ENCODE measurements at regions not wholly inside any gene's neighbourhood (a gene's known extent, or its start where the extent isn't known, plus 50 kb on each side); places are given as distances from the start of the nearest gene placed in this dataset.

DNA sequence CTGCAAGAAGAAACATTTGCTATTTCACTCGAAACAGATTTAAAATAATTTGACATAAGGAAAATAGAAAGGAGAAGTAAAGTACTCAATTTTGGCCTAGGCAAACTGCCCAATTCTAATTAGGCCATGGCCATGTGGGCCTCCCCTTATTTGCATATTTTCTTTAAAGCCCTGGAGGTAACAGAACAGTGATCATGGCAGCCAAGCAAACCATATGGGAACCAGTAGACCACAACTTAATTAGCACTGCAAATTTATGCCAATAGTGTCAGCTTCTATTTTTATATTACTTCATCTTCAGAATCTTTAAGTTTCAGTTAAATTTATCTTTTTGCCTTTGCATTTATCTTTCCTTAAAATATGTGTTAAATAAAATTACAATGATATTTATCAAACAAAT is 63.3 kb upstream of the THSD7A start:
- DNase-seq (ENCODE audit: low read depth): no peak

DNA sequence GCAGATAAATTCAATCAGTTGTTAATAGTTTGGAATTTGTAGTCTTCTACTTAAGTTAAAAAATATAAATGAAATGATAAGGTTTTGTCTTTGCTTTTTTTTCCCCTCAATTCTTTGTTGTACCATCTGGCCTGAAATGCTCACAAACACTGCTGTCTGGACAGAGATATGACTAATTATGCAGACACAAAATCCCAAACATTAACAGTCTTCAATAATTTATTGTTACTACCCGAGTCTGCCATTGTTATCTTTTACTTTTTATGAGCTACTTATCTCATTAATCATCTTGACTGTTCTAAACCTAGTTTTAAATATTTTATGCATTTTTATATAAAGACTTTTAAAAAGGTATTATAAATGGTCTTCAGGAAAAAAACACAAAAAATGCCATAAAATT is 64.7 kb upstream of the THSD7A start:
- DNase-seq (ENCODE audit: low read depth): no peak

DNA sequence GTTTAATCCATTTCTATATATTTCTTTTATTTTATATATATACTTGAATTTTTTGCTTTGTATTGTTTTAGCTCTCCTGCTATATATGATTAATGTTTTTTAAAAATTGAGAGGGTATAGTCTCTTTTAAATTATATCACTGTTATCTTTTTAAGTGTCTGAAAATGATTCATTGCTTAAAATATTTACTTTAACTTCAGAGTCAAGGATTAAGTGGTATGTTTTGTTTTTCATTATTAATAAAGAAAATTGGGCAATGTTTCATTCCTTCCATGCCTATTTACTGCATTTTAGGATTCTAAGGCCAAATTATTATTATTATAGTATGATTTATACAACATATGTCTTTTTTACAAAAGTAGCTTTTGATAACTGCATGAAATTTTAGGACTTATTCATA is 67.2 kb upstream of the THSD7A start:
- DNase-seq (ENCODE audit: low read depth): no peak

DNA sequence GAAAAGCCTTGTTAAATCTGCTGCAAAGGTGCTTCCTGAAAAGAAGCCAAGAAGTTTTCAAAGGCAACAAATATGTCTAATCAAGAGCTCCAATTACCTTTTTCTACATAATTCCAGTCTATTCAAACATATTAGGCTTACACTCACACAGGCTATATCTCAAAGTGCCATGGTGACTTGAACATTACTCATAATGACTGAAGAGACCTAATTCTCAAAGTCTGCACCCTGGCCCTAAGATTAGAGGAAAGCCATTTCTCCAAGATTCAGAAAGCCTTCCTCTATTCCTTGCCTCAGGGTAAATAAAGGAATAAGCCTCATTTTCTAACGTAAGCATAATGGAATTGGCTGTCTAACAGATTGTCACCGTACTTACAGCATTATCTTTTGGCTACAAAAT is 78.3 kb upstream of the THSD7A start:
- no peak for DNase-seq (ENCODE audit: low read depth)

DNA sequence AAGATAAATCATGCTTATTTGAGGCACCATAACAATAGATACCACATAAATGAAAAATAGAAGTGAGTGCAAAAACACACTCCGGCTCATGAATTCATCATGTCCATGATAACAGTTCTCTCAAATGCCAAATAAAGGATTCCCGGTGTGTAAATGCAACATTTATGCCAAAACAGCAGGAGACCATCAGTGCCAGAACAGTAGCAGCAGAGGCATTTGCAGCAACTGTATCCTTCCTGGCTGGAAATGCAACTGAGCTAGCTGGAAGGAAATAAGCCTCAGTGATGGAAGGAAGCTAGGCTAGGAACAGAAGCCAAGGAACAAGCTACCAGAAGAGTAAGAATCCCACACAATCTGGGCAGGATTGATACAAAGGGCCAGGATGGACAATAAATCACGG is 79.9 kb upstream of the THSD7A start:
- no peak for DNase-seq (ENCODE audit: low read depth)

DNA sequence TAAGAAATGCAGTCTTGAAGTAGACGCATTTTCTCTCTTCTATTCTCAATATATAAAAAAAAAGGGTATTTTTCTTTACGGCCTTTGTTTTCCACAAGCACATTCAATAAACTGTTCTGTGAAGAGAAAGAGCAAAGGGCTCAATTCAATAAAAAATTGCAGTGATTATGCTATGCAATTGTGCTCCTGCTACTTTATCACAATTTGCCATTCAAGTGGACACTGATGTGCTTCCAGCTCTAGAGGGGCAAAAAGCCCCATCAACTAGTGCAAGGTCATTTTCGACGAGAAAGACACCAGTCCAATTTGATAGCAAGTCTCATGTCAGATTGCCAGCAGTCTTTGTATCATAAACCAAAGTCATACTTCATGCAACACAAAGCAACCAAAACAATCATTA is 82.6 kb upstream of the THSD7A start:
- DNase-seq (ENCODE audit: low read depth): no peak

DNA sequence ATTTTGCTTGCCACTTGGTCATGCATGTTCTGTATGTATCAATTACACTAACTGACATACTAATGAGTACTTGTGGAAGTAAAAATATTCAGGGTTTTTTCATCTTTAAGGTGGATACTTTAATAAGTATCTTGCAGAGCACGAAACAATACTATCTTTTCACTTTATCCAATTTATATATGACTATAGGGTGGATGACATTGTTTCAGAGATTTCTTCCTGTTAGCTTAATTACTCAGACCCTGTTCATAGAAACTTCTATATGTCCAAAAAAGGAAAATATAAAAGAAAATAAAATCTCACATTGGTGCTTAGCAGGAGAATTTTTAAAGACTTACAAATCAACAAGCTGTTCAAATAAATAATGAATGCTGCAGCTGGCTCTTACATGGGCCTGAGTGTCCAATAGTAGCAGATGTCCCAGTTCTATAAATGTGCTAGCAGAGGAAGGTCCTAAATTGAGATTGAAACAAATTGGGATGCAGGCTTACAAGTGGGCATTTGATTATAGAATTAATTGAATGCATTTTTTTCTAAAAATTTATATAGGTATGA is 91.5 kb upstream of the THSD7A start:
- no peak for DNase-seq (ENCODE audit: low read depth)

DNA sequence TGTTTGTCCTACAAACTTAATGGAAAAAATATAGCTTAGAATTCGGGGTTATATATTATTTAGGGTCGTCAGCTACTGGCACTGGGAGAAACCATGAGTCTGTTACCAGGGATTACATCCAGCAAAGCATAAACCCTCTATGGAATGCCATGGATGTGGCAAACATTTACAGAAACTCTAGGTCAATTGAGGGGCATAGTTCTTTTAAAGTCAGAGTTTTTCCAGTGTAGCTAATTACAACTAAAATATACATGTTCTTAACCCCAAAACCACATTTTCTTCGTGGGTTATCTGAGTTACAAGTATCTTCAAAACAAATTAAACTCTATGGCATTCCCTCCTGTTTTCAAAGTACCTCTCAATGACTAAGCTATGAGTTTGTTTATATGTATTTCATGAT is 99.3 kb upstream of the THSD7A start:
- no peak for DNase-seq (ENCODE audit: low read depth)

DNA sequence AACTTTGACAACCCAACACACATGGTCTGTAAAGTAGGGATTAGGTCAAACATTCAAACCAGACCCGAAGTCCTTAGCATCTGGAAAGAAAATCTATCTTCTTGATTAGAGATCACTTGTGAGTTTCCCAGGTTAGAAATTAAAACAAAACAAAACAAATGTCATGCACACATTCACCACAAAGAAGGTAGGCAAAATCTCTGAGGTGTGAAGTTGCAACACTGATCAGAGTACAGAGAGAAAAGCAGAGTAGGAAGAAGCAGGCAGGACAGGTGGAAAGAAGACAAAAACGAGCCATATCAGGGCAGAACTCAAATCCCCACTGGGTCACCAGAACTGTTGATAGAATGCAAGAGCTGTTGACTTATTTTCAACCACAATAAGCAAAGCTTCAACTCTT is 102.8 kb upstream of the THSD7A start:
- no peak for DNase-seq (ENCODE audit: low read depth)

DNA sequence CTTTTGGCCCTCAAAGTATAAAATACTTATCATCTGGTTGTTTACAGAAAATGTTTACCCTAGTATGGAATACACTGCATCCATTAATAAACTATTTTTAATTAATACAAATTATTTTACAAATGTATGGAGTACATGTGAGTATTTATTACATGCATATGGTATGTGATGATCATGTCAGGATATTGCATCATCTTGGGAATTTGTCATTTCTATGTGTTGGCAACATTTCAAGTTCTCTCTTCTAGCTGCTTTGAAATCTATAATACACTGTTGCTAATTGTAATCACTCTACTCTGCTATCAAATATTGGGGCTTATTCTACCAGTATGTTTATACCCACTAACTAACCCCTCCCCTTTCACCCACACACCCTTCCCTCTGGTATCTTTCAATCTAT is 103.9 kb upstream of the THSD7A start:
- no peak for DNase-seq (ENCODE audit: low read depth)

DNA sequence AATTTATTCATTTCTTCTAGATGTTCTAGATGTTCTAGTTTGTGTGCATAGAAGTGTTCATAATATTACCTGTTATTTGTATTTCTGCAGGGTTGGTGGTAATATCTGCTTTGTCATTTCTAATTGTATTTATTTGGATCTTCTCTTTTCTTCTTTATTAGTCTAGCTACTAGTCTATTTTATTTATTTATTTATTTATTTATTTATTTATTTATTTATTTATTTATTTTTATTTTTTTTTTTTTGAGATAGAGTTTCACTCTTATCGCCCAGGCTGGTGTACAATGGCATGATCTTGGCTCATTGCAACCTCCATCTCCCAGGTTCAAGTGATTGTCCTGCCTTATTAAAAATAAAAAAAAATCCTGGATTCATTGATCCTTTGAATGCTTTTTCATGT is 114.8 kb upstream of the THSD7A start:
- no peak for DNase-seq (ENCODE audit: low read depth)

DNA sequence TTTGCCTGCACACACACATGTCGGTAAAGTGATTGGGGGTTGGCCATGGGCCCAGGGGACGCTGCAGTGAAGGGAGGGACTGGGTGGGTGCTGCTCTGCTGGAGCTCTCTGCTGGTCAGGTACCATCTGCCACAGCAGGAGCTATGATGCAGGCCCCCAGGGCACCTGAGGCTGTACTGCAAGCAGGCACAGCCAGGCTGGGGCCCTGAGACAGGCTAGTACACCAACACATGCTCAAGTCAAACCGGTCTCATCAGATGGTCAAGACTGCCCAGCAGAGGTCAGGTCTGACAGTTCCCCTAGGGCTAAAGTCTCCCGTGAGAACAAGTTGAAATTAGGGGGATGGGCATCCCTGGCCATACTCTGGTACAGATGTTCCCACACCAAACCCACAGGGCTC is 118.3 kb upstream of the THSD7A start:
- DNase-seq (ENCODE audit: low read depth): no peak

DNA sequence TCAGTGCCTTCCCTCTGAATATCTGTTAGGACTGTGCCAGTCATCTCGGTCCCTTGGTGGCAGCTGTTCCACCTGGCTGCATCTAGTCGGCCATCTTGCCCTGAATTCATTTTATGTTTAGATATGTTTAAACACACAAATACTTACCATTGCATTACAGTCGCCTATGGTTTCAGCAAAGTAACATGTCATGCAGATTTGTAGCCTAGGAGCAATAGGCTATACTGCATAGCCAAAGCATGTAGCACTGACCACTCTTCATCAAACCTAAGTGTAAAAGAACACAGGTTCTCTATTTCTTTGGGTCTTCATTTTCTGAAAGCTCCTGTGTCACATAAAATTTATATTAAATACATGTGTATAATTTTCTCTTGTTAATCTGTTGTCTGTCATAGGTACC is 118.9 kb upstream of the THSD7A start:
- DNase-seq (ENCODE audit: low read depth): no peak

DNA sequence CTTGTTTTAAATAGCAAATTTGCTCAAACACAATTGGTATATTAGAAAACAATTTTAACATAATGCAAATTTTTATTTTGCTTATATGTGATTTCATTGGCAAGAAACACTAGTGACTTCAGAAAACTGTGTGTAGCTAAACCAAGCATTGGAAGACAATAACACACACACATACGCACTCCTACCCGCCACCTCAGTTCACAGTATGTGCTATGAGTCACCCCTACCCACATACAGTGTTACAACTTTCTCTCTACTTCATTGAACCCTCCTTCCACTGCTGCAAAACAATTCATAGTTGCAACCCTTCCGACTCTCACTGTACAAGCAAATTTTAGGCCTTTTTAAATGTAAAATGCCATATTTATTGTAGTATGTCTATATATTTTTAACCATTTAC is 119.9 kb upstream of the THSD7A start:
- no peak for DNase-seq (ENCODE audit: low read depth)

DNA sequence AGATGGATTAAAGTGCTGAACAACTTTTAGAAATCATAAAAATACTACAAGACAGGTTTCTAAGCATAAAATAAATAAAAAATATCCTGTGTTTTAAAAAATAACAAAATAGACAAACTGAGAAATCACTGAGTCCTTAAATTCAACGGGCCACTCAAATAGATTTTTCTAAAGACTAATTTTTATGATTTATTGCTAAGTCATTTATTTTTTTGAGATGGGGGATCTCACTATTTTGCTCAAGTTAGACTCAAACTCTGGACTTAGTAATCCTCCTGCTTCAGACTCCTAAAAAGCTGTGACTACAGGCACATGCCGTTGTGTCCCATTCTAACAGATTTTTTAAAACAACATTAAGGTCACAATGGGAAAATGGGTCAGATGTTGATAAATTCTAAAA is 121.0 kb upstream of the THSD7A start:
- no peak for DNase-seq (ENCODE audit: low read depth)

DNA sequence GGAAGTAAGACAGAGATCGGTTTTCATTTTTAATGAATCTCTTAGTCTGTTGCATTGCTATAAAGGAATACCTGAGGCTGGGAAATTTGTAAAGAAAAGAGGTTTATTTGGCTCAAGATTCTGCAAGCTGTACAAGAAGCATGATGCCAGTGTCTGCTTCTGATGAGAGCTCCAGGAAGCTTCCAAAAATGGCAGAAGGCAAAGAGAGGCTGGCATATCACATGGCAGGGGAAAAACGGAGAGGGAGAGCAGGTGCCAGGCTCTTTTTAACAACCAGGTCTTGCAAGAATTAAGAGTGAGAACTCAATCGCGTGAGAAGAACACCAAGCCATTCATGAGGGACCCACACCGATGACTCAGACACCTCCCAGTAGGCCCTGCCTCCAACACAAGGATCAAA is 125.0 kb upstream of the THSD7A start:
- no peak for DNase-seq (ENCODE audit: low read depth)

DNA sequence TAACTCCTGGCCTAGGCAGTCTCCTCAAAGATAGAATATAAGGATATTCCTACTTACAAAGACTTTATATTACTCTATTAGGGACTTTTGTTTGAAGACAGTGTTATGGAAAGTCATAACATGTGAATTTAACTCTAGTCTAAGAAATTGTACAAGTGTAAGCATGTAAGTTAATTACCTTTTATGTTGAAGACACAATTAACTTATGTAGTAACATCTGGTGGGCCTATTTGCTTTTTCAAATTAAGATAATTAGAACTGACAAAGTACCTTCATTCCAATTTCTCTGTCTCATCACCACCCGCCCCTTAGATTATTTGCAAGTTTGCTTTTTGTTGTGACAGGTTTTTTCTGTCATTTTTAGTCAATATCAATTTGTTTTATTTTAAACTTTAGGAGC is 126.0 kb upstream of the THSD7A start:
- no peak for DNase-seq (ENCODE audit: low read depth)

DNA sequence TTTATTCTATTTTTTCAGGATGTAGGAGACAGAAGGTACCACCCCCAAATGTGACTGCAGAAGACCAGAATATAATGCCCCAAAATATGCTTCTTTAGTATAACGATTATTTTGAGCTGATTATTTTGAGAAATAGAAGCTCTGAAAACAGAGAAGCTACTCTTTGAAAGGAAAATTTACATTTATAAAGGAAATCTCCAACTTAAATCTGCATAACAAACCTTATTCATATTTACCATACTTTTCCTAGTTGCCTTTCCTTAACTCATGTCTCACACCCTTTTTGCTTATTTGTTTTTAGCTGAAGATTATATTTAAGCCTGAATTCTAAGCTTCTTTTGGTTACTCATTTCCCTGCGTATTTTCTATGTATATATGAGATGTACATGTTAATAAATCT is 127.1 kb upstream of the THSD7A start:
- DNase-seq (ENCODE audit: low read depth): no peak

DNA sequence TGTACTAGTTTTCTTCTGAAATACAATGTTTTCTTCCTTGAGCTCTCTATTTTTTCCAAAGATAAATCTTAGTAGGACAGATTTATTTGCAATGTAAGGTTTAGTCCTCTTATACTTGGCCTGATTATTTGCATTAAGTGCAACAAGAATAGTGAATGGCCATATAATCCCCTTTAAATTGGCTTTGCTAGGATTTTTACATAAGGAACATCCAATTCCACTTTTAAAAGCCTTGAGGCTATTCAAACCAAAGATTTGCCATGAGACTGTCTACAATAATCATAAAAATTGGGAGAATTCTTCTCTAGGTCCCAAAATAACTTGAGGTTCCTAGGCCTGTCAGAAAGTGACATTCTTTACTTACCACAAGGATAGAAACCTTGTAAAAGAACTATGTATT is 128.6 kb upstream of the THSD7A start:
- no peak for DNase-seq (ENCODE audit: low read depth)

DNA sequence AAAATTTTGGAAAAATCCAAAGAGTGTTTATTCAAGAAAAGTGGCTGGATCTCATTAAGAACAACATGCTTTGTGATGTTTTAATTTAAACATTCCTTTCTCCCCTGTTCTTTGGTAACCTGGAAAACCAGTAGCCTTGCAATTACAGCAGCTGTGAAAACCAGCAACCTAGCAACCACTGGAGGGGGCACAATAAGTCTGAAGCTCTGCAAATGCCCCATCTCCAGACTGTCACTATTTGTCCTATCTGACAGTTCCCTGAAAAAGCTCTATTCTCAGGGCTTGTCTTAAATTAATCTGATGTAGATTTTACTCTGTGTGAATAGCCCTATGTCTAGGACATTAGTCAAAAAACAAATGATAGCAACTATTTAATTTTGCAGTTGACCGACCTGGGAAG is 137.6 kb upstream of the THSD7A start:
- no peak for DNase-seq (ENCODE audit: low read depth)

DNA sequence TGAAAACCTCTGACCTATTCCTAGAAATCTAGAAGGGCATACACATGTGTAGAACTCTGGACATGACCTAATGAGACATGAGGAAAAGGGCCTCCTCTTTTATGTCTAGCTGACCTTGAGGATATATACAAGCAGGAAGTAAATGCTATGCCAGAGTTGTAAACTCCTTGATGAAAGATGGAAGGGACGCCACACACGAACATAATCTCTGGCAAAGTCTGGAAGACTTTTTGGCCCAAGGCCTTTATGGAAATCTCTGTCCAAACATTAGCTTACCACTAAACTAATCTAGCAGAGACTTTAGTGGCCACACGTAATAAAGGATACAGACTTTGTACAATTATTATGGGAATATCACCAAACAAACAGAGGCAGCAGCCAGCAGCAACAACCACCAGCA is 138.1 kb upstream of the THSD7A start:
- DNase-seq (ENCODE audit: low read depth): no peak

DNA sequence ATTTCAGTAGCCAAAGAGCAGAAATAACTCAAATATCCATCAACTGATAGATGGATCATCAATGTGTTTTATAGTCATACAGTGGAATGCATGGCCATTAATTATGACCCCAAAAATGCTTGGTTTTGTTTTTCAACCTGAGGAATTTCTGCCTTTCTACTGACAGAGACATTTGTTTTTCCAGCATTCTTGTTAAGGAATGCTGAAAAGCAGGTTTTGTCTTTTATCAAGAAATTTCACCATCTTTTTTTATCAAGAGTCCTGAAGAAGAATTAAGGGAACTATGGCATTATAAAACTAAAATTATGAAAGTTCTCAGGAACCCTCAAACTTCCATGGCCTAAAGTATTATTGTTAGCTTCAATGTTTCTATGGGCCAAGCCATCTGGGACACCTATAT is 153.4 kb upstream of the THSD7A start:
- no peak for DNase-seq (ENCODE audit: low read depth)

DNA sequence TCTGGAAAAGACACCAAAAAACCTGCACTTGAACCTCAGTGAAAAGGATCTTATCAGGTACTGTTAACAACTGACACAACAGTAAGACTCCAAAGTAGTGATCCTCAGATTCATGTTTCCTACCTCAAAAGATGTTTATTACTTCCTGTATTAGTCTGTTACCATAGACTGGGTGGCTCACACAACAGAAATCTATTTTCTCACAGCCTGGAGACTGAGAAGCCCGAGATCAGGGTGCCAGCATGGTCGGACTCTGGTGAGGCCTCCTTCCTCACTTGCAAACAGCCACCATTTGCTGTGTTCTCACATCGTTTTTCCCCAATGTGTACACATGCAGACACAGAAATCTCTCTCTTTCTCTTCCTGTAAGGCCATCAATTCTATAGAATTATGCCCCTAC is 154.0 kb upstream of the THSD7A start:
- DNase-seq (ENCODE audit: low read depth): no peak

DNA sequence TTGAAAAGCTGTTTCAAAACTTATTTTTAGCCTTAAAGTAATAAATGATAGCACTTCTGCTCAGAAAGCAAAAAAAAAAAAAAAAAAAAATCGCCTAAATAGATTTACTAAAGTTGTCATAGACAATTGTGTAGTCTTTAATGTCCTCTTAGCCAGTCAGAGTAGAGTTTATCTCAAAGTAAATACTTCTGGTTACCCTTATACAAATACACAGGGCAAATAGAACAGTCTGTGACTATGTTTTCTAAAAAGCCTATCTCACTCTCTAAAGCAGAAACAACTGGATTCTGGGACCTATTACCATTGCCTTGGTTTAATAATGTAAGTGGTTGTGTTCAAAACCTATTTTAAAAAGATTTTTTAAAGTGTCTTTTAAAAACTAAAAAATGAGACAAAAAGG is 156.2 kb upstream of the THSD7A start:
- DNase-seq (ENCODE audit: low read depth): no peak

DNA sequence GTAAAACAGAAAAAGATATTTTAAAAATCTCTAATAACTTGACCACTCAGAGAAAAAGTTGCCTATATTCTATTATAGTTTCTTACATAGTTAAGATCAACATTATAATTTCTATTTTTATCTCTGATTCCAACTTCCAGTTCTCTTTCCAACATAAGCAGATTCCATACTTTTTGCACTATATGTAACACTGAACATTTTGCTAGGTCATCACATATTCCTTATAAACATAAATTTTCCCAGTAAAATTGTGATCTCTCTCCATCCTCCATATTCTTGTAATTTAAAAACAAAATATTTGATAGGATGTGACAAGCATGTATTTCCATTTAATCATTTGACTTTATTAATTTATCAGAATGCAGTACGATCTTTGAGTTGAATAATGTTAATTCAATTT is 170.4 kb upstream of the THSD7A start:
- DNase-seq (ENCODE audit: low read depth): no peak

Measured in stromal cell of bone marrow (primary cell).